ENCODE measurements at regions not wholly inside any gene's neighbourhood (a gene's known extent, or its start where the extent isn't known, plus 50 kb on each side); places are given as distances from the start of the nearest gene placed in this dataset.

DNA sequence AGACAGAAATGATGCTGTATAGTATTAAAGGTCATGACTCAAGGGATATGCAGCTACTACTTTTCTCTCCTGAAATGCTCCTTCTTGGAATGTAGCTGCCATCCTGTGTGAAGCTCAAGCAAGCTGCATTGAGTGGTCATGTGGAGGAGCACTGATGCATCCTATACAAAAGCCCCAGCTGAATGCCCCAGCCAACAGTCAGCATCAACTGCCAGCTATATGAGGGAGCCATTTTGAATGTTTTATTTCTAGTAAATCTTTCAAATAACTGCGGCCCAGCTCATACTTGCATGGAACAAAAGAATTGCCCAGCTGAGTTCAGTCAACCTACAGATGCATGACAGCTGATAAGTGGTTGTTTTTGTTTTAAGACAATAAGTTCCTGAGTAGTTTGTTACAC lies 165.0 kb upstream of the GEMIN8 start:
- Histone ChIP-seq H3K4me3 (ENCODE audit: low read depth, low read length) (no peak overlapping the region), H3K27me3 (ENCODE audit: control insufficient read depth, insufficient read depth, low read length) (no peaks in the 10 kb centered on the region), H3K9ac (ENCODE audit: low read depth, low read length) (no peak overlapping the region), H3K27ac (ENCODE audit: low read depth, low read length) (no peak overlapping the region), H3K9me3 (ENCODE audit: control insufficient read depth, insufficient read depth, low read length) (no peaks in the 10 kb centered on the region), H3K36me3 (ENCODE audit: control insufficient read depth, insufficient read depth, low read length) (no peaks in the 10 kb centered on the region), H3K4me1 (ENCODE audit: control insufficient read depth, insufficient read depth, low read length) (0 out of 2 replicates have a peak, but pooled peaks cover 7% of the 10 kb centered on the region)

DNA sequence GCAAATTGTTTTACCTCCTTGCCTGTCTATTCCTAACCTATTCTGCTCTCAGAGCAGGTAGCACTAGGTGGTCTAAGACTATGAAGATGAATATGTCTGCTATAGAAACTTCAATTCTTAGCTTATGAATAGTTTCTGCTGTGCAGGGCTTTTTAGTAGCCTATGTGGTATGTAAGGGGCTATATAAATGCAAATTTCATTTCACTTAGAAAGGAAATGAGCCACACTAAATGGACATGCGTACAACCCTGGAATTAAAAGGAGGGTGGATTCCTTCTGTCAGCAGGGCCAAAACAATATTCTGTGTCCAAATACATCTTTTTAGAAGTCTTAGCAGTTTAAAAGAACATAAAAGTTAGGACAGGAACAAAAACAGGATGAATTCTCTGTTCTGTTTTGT lies 163.9 kb upstream of the GEMIN8 start:
- H3K27me3 ChIP-seq (ENCODE audit: control insufficient read depth, insufficient read depth, low read length), result no peaks in the 10 kb centered on the region
- H3K4me1 ChIP-seq (ENCODE audit: control insufficient read depth, insufficient read depth, low read length), result 0 out of 2 replicates have a peak, but pooled peaks cover 7% of the 10 kb centered on the region

DNA sequence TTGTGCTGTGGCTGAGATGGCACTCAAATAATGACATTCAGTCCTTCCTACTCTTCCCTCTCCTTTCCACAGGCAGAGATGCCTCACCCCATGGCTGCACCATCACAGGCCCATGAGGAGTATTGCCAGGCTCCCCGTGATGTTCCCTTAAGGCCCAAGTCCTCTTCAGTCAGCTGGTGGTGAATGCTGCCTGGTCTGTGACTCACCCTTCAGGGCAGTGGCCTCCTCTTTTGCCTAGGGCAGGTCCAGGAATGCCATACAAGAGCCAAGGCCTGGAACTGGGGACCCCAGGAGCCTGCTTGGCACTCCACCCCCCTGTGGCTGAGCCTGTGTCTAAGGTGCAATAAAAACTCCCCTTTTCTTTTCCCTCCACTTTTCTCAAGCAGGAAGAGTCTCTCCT lies 144.2 kb upstream of the GEMIN8 start:
- Histone ChIP-seq H3K4me3 (ENCODE audit: low read depth, low read length) (no peak overlapping the region), H3K27ac (ENCODE audit: low read depth, low read length) (no peak overlapping the region), H3K36me3 (ENCODE audit: control insufficient read depth, insufficient read depth, low read length) (no peaks in the 10 kb centered on the region), H3K9ac (ENCODE audit: low read depth, low read length) (no peak overlapping the region), H3K27me3 (ENCODE audit: control insufficient read depth, insufficient read depth, low read length) (no peaks in the 10 kb centered on the region), H3K4me1 (ENCODE audit: control insufficient read depth, insufficient read depth, low read length) (no peaks in the 10 kb centered on the region), H3K9me3 (ENCODE audit: control insufficient read depth, insufficient read depth, low read length) (no peaks in the 10 kb centered on the region)

More for the DNA sequence above, 163.9 kb upstream of the GEMIN8 start:
- no peak overlapping the region for H3K27ac ChIP-seq (ENCODE audit: low read depth, low read length)
- H3K4me3 ChIP-seq (ENCODE audit: low read depth, low read length), result no peak overlapping the region
- no peaks in the 10 kb centered on the region for H3K36me3 ChIP-seq (ENCODE audit: control insufficient read depth, insufficient read depth, low read length)
- H3K9me3 ChIP-seq (ENCODE audit: control insufficient read depth, insufficient read depth, low read length), result no peaks in the 10 kb centered on the region
- H3K9ac ChIP-seq (ENCODE audit: low read depth, low read length), result no peak overlapping the region

DNA sequence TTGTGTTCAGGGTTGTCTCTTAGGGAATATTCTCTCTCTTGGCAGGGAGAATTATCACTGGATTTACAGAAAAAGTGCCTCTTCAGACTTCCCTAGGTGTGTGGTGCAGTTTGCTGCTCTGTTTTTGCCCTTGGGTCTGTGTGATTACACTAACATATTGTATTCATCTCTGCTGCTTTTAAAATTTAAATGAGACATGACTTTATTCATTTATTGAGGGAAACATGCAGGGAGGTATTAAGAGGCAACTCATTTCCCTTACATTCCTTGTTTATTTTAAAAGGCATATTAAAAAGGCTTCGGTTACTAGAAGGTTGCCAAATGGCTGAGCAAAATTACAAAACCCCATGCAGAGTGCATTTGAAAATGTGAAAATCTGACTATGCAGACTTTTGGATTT lies 135.1 kb upstream of the GEMIN8 start:
- Histone ChIP-seq H3K4me1 (ENCODE audit: control insufficient read depth, insufficient read depth, low read length) (no peaks in the 10 kb centered on the region), H3K27ac (ENCODE audit: low read depth, low read length) (no peak overlapping the region), H3K9ac (ENCODE audit: low read depth, low read length) (no peak overlapping the region), H3K27me3 (ENCODE audit: control insufficient read depth, insufficient read depth, low read length) (no peaks in the 10 kb centered on the region), H3K9me3 (ENCODE audit: control insufficient read depth, insufficient read depth, low read length) (no peaks in the 10 kb centered on the region), H3K36me3 (ENCODE audit: control insufficient read depth, insufficient read depth, low read length) (no peaks in the 10 kb centered on the region), H3K4me3 (ENCODE audit: low read depth, low read length) (no peak overlapping the region)

DNA sequence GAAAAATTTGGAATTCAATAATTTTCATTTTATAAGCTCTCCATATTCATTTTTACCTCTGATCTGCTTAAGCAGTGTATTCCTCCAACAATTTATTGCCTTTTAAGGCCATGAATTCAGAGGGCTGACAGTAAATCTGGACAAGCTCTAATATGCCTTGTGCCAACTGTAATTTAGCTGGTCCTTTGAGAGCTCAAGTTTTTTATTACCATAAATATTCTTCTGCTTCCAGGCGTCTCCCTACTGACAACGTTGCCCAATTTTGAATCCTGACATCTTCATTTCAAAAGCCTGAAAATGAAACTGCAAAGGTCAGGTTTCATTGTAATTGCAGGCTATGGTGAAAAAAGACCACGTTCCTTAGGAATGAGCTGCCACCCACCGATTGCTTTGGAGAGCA lies 95.8 kb upstream of the GEMIN8 start:
- no peak overlapping the region for H3K27ac ChIP-seq (ENCODE audit: low read depth, low read length)
- H3K4me1 ChIP-seq (ENCODE audit: control insufficient read depth, insufficient read depth, low read length), result no peaks in the 10 kb centered on the region
- H3K9me3 ChIP-seq (ENCODE audit: control insufficient read depth, insufficient read depth, low read length), result no peaks in the 10 kb centered on the region
- no peak overlapping the region for H3K9ac ChIP-seq (ENCODE audit: low read depth, low read length)
- no peak overlapping the region for H3K4me3 ChIP-seq (ENCODE audit: low read depth, low read length)
- H3K36me3 ChIP-seq (ENCODE audit: control insufficient read depth, insufficient read depth, low read length), result no peaks in the 10 kb centered on the region
- H3K27me3 ChIP-seq (ENCODE audit: control insufficient read depth, insufficient read depth, low read length), result peaks cover 6% of the 10 kb centered on the region; the same call in 1 of the 2 replicates

DNA sequence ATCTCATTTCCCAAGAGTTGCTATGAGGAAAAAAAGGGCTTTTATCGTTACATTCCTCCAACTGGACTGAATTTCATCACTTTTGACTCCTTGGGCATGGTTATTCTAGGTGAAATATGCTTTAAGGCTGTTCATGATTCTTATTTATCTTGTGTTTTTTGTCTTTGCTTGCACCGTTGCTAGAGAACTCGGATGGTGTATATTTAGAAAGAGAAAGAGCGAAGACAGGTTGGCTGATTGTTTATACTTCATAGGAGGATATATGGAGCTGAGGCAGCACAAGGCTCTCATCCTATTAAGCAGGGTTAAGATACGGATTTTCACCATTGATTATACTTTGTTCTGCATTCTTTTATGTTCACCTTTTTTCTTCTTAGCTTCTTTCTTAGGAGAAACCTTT lies 94.9 kb upstream of the GEMIN8 start:
- peaks cover 6% of the 10 kb centered on the region; the same call in 1 of the 2 replicates for H3K27me3 ChIP-seq (ENCODE audit: control insufficient read depth, insufficient read depth, low read length)
- no peaks in the 10 kb centered on the region for H3K9me3 ChIP-seq (ENCODE audit: control insufficient read depth, insufficient read depth, low read length)
- no peaks in the 10 kb centered on the region for H3K4me1 ChIP-seq (ENCODE audit: control insufficient read depth, insufficient read depth, low read length)
- no peak overlapping the region for H3K27ac ChIP-seq (ENCODE audit: low read depth, low read length)
- H3K9ac ChIP-seq (ENCODE audit: low read depth, low read length), result no peak overlapping the region
- H3K4me3 ChIP-seq (ENCODE audit: low read depth, low read length), result no peak overlapping the region
- no peaks in the 10 kb centered on the region for H3K36me3 ChIP-seq (ENCODE audit: control insufficient read depth, insufficient read depth, low read length)

DNA sequence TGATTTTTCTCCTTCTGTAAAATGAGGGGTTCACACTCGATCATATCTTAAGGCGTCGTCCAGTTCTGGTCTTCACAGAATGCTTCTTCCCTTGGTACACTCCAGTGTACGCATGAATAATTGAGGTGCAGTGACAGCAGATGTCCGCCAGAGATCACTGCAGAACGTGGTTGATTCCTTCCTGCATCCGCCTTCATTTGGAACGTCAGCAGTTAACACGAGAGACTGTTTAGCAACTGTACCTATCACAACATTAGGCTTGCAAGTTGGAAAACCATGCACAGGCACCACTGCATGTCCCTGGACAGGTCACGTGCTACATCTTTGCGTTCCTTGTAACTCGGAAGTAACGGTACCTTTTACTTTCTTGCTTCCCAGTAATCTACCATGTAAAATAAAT lies 66.0 kb upstream of the GEMIN8 start:
- Histone ChIP-seq H3K27me3 (ENCODE audit: control insufficient read depth, insufficient read depth, low read length) (no peaks in the 10 kb centered on the region; the same call in 1 of the 2 replicates), H3K27ac (ENCODE audit: low read depth, low read length) (no peak overlapping the region), H3K4me3 (ENCODE audit: low read depth, low read length) (no peak overlapping the region), H3K9me3 (ENCODE audit: control insufficient read depth, insufficient read depth, low read length) (no peaks in the 10 kb centered on the region), H3K36me3 (ENCODE audit: control insufficient read depth, insufficient read depth, low read length) (no peaks in the 10 kb centered on the region), H3K9ac (ENCODE audit: low read depth, low read length) (no peak overlapping the region), H3K4me1 (ENCODE audit: control insufficient read depth, insufficient read depth, low read length) (no peaks in the 10 kb centered on the region)

DNA sequence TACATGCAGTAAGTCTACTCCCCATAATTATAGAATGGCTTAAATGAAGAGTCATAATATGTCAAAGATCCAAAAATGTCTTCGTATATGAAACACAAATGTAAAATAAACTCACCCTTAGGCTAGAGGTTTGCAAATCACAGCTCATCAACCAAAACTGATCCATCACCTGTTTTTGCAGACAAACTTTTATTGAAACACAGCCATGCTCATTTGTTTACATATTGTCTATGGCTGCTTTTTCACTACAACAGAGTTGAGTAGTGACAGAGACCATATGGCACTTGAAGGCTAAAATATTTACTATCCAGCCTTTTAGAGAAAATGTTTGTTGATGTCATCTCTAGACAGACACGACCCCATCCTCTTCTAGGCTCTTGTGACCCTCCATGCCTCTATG lies 64.5 kb upstream of the GEMIN8 start:
- no peak overlapping the region for H3K27ac ChIP-seq (ENCODE audit: low read depth, low read length)
- H3K27me3 ChIP-seq (ENCODE audit: control insufficient read depth, insufficient read depth, low read length), result no peaks in the 10 kb centered on the region; the same call in 1 of the 2 replicates
- no peaks in the 10 kb centered on the region for H3K9me3 ChIP-seq (ENCODE audit: control insufficient read depth, insufficient read depth, low read length)
- no peak overlapping the region for H3K4me3 ChIP-seq (ENCODE audit: low read depth, low read length)
- no peaks in the 10 kb centered on the region for H3K36me3 ChIP-seq (ENCODE audit: control insufficient read depth, insufficient read depth, low read length)
- no peaks in the 10 kb centered on the region for H3K4me1 ChIP-seq (ENCODE audit: control insufficient read depth, insufficient read depth, low read length)
- no peak overlapping the region for H3K9ac ChIP-seq (ENCODE audit: low read depth, low read length)

DNA sequence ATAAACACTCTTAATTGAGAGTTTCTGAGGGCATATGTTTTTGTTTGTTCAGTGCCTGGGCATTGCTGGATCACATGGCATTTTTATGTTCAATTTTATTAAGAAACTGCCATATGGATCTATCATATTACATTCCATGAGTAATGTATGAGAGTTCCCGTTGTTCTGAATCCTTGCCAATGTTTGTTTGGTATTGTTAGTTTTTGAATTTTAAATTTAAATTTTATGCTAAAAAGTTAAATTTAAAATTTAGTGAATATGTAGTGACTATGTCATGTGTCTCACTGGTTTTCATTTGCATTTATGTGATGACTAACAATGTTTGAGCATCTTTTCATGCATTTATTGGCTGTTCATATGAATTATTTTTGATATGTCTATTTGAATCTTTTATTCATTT lies 54.8 kb upstream of the GEMIN8 start:
- Histone ChIP-seq H3K4me1 (ENCODE audit: control insufficient read depth, insufficient read depth, low read length) (no peaks in the 10 kb centered on the region), H3K36me3 (ENCODE audit: control insufficient read depth, insufficient read depth, low read length) (no peaks in the 10 kb centered on the region), H3K9me3 (ENCODE audit: control insufficient read depth, insufficient read depth, low read length) (no peaks in the 10 kb centered on the region), H3K4me3 (ENCODE audit: low read depth, low read length) (no peak overlapping the region), H3K27ac (ENCODE audit: low read depth, low read length) (no peak overlapping the region), H3K27me3 (ENCODE audit: control insufficient read depth, insufficient read depth, low read length) (no peaks in the 10 kb centered on the region), H3K9ac (ENCODE audit: low read depth, low read length) (no peak overlapping the region)

DNA sequence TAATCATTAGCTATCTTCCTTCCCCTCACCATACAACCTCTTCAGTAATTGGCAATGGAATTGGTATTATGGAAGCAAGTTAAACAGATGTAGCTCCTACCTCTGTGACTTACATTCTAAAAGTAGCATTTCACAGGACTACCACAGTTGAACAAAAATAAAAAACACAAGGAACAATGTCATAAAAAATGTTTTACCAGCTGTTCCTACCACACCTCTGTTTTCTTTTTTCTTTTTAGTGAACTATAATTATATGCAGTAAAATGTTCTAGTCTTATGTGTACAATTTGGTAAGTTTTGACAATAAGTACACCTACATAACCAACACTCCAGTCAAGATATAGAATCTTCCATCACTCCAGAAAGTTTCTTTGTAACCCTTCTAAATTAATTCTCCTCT lies 54.1 kb upstream of the GEMIN8 start:
- H3K9me3 ChIP-seq (ENCODE audit: control insufficient read depth, insufficient read depth, low read length), result no peaks in the 10 kb centered on the region
- no peak overlapping the region for H3K4me3 ChIP-seq (ENCODE audit: low read depth, low read length)
- no peaks in the 10 kb centered on the region for H3K27me3 ChIP-seq (ENCODE audit: control insufficient read depth, insufficient read depth, low read length)
- H3K27ac ChIP-seq (ENCODE audit: low read depth, low read length), result no peak overlapping the region
- no peaks in the 10 kb centered on the region for H3K4me1 ChIP-seq (ENCODE audit: control insufficient read depth, insufficient read depth, low read length)
- no peak overlapping the region for H3K9ac ChIP-seq (ENCODE audit: low read depth, low read length)
- H3K36me3 ChIP-seq (ENCODE audit: control insufficient read depth, insufficient read depth, low read length), result no peaks in the 10 kb centered on the region

DNA sequence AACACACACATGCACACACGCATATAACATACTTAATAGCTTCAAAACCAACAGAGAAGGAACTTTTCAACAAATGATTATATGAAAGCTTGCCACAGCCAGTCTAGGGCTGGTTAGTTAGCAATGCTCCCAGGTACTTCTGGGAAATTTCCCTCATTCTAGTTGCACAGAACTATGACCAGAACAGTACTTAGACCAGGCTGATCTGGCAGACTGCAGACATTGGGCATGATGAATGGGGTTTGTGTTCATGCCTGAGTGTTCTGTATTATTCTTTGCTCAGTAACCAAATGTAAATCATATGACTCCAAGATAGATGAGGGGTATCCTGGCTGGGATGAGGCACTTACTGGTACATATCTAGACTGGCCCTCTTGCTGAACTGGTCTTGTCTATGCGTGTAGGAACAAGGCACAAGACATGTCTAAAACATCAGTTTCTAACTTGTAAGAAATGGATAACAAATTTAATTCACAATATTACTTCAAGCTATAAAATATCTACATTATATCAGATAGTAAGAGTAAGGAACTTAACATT lies 50.3 kb upstream of the GEMIN8 start:
- no peak overlapping the region for H3K27ac ChIP-seq (ENCODE audit: low read depth, low read length)
- H3K9me3 ChIP-seq (ENCODE audit: control insufficient read depth, insufficient read depth, low read length), result no peaks in the 10 kb centered on the region
- no peaks in the 10 kb centered on the region for H3K27me3 ChIP-seq (ENCODE audit: control insufficient read depth, insufficient read depth, low read length)
- no peak overlapping the region for H3K4me3 ChIP-seq (ENCODE audit: low read depth, low read length)
- no peaks in the 10 kb centered on the region for H3K4me1 ChIP-seq (ENCODE audit: control insufficient read depth, insufficient read depth, low read length)
- no peaks in the 10 kb centered on the region for H3K36me3 ChIP-seq (ENCODE audit: control insufficient read depth, insufficient read depth, low read length)
- H3K9ac ChIP-seq (ENCODE audit: low read depth, low read length), result no peak overlapping the region
